Muscle of leg (tissue), 3 donors: ENCODE measurements at regions not wholly inside any gene's neighbourhood (a gene's known extent, or its start where the extent isn't known, plus 50 kb on each side); places are given as distances from the start of the nearest gene placed in this dataset.
A peak's percentile ranks its signal among the peaks of the same experiment; 100 is the strongest.

Experiments
- DNase-seq: peaks from one replicate; pipeline ENCODE4 v3.0.0; 2013
- H3K27ac ChIP-seq: one replicate; pipeline ENCODE4 v1.5.1; 2013; ENCODE audit warnings: mild to moderate bottlenecking, low read length, control low read depth
- H3K27me3 ChIP-seq: one replicate; pipeline ENCODE4 v1.6.1; 2013; ENCODE audit warnings: low read length; ENCODE audit not compliant: control insufficient read depth, insufficient read depth
- H3K36me3 ChIP-seq: one replicate; pipeline ENCODE4 v1.6.1; 2013; ENCODE audit warnings: low read length; ENCODE audit not compliant: control insufficient read depth, insufficient read depth
- H3K4me1 ChIP-seq: one replicate; pipeline ENCODE4 v1.6.1; 2013; ENCODE audit warnings: low read length; ENCODE audit not compliant: control insufficient read depth, insufficient read depth
- H3K4me3 ChIP-seq: one replicate; pipeline ENCODE4 v1.5.1; 2013; ENCODE audit warnings: low read length, control low read depth
- H3K9me3 ChIP-seq: replicated peaks from 2 replicates; pipeline ENCODE4 v1.6.1; 2013; ENCODE audit warnings: low read depth, low read length; ENCODE audit not compliant: control insufficient read depth
- WGBS: methylation state at CpG from one replicate; pipeline ENCODE4 v1.1.5; 2013; ENCODE audit warnings: missing lambda C conversion rate; ENCODE audit not compliant: insufficient coverage; 5-methylcytosine and 5-hydroxymethylcytosine counted together

DNA sequence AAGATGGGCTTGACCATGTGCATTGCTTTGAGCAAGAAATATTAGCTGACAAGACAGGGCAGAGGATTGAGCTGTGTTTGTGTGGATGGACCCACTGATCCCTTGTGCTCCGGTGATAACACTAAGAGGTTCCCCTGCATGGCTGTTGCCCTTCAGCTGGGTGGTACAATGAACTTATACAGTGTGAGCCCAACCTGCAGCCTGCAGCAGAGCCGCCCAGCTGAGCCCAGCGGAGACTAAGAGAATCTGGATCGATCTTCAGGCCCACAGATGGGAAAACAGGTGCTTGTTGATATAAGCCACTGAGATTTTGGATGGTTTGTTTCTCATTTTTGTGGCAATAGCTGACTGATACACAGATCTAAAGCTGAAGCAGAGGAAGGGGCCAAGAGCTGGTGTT lies 177.4 kb upstream of the SYT13 start:
- H3K36me3 ChIP-seq: no peaks in the 10 kb centered on the region
- 88% methylated on average over 4 of the region's 4 CpGs for WGBS
- H3K4me3 ChIP-seq: no peak overlapping the region
- no peaks in the 10 kb centered on the region for H3K27me3 ChIP-seq
- no peak for DNase-seq
- no peak overlapping the region for H3K27ac ChIP-seq
- H3K4me1 ChIP-seq: peaks cover 7% of the 10 kb centered on the region
- H3K9me3 ChIP-seq: no peaks in the 10 kb centered on the region

GRCh38 chr11:45461514-45461913 lies 175.4 kb upstream of the SYT13 start:
- no peaks in the 10 kb centered on the region for H3K4me1 ChIP-seq
- H3K9me3 ChIP-seq: no peaks in the 10 kb centered on the region
- H3K27me3 ChIP-seq: peaks cover under 1% of the 10 kb centered on the region
- H3K27ac ChIP-seq: no peak overlapping the region
- H3K4me3 ChIP-seq: no peak overlapping the region
- no peak for DNase-seq
- WGBS: 56% methylated on average over 1 of the region's 2 CpGs
- no peaks in the 10 kb centered on the region for H3K36me3 ChIP-seq

DNA sequence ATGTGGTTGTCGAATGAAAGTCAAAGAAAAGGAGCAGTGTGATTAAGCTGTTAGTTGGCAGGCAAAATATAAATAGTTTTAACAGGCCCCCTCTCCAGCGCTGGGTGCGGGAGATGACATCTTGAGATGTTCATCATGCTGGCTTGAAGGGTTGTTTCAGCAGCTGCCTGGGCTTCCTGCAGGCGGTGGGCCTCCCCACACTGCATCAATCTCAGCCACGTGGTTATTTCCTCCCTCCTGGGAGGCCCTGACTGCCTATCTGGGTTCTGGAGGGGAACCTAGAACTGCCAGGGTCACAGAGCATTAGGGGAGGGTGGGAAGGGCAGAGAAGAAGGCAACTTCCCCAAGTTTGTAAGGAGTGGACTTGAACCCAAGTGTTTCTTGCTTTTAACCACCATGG lies 173.3 kb upstream of the SYT13 start:
- Histone ChIP-seq H3K36me3 (no peaks in the 10 kb centered on the region), H3K4me1 (no peaks in the 10 kb centered on the region), H3K4me3 (no peak overlapping the region), H3K9me3 (peaks cover 2% of the 10 kb centered on the region), H3K27ac (no peak overlapping the region), H3K27me3 (peaks cover 5% of the 10 kb centered on the region)
- WGBS: 60% methylated on average over 2 of the region's 5 CpGs
- no peak for DNase-seq

DNA sequence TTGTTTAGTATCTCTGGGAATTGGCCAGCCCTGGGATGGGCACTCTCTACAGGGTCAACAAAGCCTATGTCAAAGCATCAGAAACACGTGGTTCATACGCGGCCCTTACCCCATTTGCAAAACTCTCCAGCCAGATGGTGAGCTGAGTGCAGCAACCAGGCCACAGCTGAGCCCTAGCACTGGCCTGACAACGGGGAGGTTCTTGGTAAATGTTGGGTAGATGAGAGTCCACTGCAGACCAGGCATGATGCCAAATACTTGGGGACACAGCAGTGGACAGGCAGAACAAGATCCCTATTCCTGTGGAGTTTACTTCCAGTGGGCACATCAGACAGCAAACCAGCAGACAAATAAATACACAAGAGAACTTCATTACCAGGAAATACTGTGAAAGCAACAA lies 172.1 kb upstream of the SYT13 start:
- peaks cover 2% of the 10 kb centered on the region for H3K9me3 ChIP-seq
- H3K4me1 ChIP-seq: no peaks in the 10 kb centered on the region
- H3K4me3 ChIP-seq: no peak overlapping the region
- DNase-seq: no peak
- H3K27ac ChIP-seq: no peak overlapping the region
- no peaks in the 10 kb centered on the region for H3K36me3 ChIP-seq
- H3K27me3 ChIP-seq: peaks cover 5% of the 10 kb centered on the region
- 63% methylated on average over 2 of the region's 4 CpGs for WGBS

- Histone ChIP-seq H3K36me3 (no peaks in the 10 kb centered on the region), H3K27me3 (peaks cover 5% of the 10 kb centered on the region), H3K4me3 (no peak overlapping the region), H3K27ac (no peak overlapping the region), H3K4me1 (no peaks in the 10 kb centered on the region), H3K9me3 (peaks cover 2% of the 10 kb centered on the region)
- DNase-seq: no peak
- 75% methylated on average over 5 of the region's 6 CpGs for WGBS
Observed at GRCh38 chr11:45457649-45458048, 171.5 kb upstream of the SYT13 start.

- H3K36me3 ChIP-seq: no peaks in the 10 kb centered on the region
- WGBS: 87% methylated on average over 6 of the region's 6 CpGs
- DNase-seq: no peak
- no peak overlapping the region for H3K27ac ChIP-seq
- H3K4me3 ChIP-seq: no peak overlapping the region
- H3K27me3 ChIP-seq: peaks cover 5% of the 10 kb centered on the region
- peaks cover 2% of the 10 kb centered on the region for H3K9me3 ChIP-seq
- no peaks in the 10 kb centered on the region for H3K4me1 ChIP-seq
Observed at GRCh38 chr11:45456686-45457085, 170.5 kb upstream of the SYT13 start.

DNA sequence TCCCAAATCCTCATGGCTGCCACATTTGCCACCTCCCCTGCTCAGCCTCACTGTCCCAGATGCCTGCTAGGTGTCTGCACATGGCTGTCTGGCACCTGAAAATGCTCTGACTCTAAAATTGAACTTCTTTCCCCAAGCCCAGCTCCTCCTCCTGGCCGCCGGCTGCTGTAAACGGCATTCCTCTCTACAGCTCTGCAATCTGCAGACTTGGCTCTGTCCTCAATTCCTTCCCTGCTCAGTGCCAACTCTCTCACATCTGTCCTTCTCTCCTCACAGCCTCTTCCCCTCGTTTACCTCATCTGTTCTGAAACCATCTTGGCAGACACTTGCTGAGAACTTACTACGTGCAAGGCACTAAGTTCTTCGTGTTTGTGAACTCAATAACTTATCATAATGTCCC lies 169.4 kb upstream of the SYT13 start:
- DNase-seq: peak; percentile 12
- peaks cover 2% of the 10 kb centered on the region for H3K9me3 ChIP-seq
- peaks cover 5% of the 10 kb centered on the region for H3K27me3 ChIP-seq
- H3K4me1 ChIP-seq: no peaks in the 10 kb centered on the region
- H3K4me3 ChIP-seq: no peak overlapping the region
- no peaks in the 10 kb centered on the region for H3K36me3 ChIP-seq
- H3K27ac ChIP-seq: no peak overlapping the region
- 34% methylated on average over 4 of the region's 6 CpGs for WGBS

DNA sequence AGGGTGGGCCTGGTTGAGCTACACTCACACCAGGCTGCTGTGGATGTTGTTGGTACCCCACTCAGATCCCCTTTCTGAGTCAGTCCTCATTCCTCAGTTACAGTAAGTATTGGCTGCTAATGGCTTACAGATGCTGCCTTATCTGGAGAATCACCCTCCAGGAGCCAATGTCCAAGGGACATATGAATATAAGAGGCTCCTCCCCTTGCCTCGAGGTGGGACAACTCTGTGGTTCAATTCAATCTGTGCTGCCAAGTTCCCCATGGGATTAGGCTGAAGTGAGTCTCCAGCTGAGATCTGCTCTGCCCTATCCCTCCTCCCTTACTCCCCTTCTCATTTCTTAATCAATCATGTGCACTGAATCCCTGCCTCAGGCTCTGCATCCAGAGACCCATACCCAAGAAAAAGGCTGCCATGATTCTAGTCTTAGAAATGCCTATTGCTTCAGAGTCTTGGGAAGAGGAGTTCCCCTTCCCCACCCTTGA lies 168.8 kb upstream of the SYT13 start:
- Histone ChIP-seq H3K27me3 (peaks cover 5% of the 10 kb centered on the region), H3K9me3 (peaks cover 2% of the 10 kb centered on the region), H3K4me1 (no peaks in the 10 kb centered on the region), H3K4me3 (no peak overlapping the region), H3K27ac (no peak overlapping the region), H3K36me3 (no peaks in the 10 kb centered on the region)
- WGBS: 73% methylated on average over 1 of the region's 1 CpG
- no peak for DNase-seq

- no peak overlapping the region for H3K4me3 ChIP-seq
Observed at GRCh38 chr11:45453721-45454120, 167.6 kb upstream of the SYT13 start.

DNA sequence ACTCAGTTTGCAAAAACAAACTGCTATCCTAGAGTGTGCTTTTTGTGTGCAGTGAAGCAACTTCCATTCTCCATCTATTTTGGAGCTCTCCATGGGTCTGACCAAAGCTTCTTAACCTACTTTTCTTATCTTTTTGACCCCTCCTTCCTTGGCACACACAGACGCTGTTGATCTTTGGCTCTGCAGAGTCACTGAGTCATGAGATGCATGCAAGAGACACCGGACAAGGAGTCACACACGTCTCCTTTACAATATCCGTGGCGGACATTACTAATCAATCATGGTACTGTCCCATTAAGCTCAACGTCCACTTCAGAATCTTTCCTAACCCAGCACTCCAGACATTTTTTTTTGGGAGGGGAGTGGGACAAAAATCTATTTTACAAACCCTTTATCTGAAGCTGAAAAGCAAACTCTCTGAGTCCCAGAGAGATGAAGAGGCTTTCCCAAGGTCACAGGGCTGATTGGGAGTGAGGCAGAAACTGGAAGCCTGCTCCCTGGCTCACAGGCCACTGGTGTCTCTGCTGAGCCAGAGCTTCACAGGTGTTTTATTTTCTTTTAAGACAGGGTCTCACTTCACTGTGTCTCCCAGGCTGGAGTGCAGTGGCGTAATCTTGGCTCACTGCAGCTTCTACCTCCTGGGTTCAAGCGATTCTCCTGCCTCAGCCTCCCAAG lies 165.8 kb upstream of the SYT13 start:
- H3K36me3 ChIP-seq: no peaks in the 10 kb centered on the region
- H3K9me3 ChIP-seq: peaks cover 2% of the 10 kb centered on the region
- no peak overlapping the region for H3K27ac ChIP-seq
- no peak for DNase-seq
- no peaks in the 10 kb centered on the region for H3K4me1 ChIP-seq
- 55% methylated on average over 4 of the region's 8 CpGs for WGBS
- no peak overlapping the region for H3K4me3 ChIP-seq
- peaks cover 5% of the 10 kb centered on the region for H3K27me3 ChIP-seq

More at GRCh38 chr11:45453721-45454120, 167.6 kb upstream of the SYT13 start:
- DNase-seq: no peak
- WGBS: 45% methylated on average over 3 of the region's 4 CpGs
- Histone ChIP-seq H3K27ac (no peak overlapping the region), H3K27me3 (peaks cover 5% of the 10 kb centered on the region), H3K36me3 (no peaks in the 10 kb centered on the region), H3K4me1 (no peaks in the 10 kb centered on the region), H3K9me3 (peaks cover 2% of the 10 kb centered on the region)

GRCh38 chr11:45450189-45450588 lies 164.0 kb upstream of the SYT13 start:
- H3K27me3 ChIP-seq: peaks cover 2% of the 10 kb centered on the region
- no CpG with 5 or more reads among the region's 3 CpGs for WGBS
- no peak overlapping the region for H3K4me3 ChIP-seq
- H3K27ac ChIP-seq: no peak overlapping the region
- no peaks in the 10 kb centered on the region for H3K36me3 ChIP-seq
- H3K4me1 ChIP-seq: no peaks in the 10 kb centered on the region
- peaks cover under 1% of the 10 kb centered on the region for H3K9me3 ChIP-seq
- peak; percentile 55 for DNase-seq
